Stimulated activated CD8-positive, alpha-beta memory T cell treated with anti-CD3 and anti-CD28 coated beads, Interleukin-4, amount 100 ng/mL, for 4 hours (primary cell): ENCODE measurements at regions not wholly inside any gene's neighbourhood (a gene's known extent, or its start where the extent isn't known, plus 50 kb on each side); places are given as distances from the start of the nearest gene placed in this dataset.

Experiments used
- DNase-seq, 2 donors: peaks; one replicate each; pipeline ENCODE4 v3.0.0-alpha.2; 2020; ENCODE audit warnings: low read depth in 2 of 2, low spot score in 1 of 2

DNA sequence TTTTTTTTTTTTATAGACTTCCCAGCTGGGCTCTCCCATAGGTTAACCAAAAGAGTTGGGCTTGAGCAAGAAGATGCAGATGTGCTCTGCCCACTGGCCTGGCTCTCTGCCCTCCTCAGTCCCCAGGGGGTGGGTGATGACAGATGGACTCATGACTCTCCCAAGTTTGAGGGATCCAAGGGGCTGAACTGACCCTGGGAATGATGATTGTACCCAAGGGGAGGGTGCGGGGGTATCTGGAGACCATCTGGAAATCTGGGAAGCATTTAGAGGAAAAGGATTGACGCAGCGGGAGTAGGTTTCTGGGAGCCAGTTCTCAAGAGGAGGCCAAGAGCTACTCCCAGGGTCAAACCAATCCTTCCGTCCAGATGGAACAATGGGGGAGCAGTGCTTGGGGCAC is 330.8 kb downstream of the CYP26B1 start:
- DNase-seq: no peak

DNA sequence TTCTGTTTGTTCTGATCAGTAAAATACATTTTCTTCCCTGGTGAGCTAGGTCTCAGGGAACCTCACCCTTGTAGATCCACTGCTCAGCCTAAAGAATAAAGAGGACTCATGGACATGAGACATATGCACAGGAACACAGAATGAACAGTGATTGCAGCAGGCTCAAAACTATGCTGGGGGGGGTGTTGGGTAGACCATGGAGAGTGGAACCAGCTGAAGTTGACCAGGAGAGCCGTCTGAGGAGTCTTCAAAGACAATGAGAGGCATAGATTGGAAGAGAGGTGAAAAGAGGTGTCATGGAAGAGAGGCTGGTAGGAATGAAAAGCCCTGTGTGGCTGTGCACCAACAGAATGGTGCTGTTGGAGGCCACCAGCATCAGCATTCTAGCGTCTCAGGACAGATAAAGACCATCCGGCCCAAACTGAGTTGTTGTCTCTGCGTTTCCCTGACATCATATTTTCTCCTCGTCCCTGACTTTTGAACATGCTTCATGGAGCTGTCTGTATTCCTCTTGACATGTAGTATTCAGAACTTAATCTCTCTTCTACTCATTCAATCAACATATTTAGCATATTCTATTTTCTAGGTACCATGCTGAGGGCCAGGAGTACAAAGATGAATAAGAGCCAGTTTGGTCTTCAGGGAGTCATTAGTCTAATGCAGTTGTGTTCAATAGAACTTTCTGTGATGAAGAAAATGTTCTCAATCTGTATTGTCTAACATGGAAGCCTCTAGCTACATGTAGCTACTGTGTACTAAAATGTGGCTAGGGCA is 331.8 kb downstream of the CYP26B1 start:
- DNase-seq: no peak

DNA sequence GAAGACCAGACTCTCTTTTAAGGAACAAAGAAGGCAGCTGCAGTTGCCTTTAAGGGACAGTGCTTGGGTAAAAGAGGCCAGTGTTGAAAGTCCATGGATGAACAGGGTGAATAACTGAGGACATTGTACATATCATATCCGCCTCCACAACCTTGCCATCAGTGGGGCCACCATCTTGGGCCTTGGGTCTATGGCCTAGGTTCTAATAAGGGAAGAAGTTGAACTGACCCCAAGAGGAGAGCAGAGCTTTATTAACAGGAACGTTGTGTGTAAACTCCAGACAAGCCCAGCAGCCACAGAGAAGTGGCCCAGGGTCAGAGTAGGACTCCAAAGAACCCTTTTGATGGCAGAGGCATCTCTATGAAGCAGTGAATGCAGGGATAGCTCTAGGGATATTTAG is 332.8 kb downstream of the CYP26B1 start:
- no peak for DNase-seq

DNA sequence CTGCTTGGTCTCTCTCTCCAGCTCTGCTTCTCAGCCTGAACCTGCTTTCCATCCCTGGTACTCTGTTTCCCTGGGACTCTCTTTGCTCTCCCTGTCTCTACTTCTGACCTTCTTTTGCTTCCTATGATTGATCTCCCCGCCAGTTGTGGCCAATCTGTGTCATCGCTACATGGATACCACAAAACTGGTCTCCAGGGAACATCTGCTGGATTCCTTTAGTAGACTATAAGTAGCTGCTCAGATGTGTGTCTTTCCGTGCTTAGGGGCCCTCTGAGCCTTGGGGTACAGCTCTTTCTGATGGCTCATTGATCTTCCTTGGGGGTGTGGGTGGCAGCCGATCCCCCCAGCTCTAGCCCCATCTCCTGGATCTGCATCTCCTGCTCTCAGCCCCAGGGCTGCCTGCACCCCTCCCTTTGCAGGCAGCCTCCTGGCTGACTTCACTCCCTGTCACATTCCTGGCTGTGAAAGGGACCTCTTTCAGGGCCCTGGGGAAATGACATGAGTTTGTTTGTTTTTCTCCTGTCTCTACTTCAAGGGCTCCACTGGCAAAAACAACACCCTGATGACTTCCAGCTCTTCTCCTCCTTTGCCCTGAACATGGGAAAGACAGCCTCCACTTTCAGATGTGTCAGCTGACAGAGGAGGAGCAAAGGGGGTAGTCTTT is 333.7 kb downstream of the CYP26B1 start:
- DNase-seq: no peak

DNA sequence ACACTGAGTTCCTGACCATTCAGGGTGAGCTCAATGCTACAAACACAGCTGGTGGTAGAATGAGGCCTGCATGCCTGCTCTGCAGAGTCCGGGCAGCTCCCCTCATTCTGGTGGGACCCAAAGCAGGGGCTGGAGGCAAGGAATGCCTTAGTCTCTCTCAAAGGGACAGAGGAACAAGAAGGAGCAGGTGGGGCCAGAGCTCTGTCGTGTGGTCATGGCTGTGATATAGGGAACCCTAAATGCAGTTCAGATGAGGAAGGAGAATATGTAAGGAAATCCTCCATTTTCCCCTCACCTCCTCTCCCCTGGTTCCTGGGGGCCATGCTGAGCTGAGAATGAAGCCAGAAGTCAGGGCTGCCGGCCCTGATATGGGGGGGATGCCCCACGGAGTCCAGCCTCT is 334.3 kb downstream of the CYP26B1 start:
- DNase-seq: no peak

DNA sequence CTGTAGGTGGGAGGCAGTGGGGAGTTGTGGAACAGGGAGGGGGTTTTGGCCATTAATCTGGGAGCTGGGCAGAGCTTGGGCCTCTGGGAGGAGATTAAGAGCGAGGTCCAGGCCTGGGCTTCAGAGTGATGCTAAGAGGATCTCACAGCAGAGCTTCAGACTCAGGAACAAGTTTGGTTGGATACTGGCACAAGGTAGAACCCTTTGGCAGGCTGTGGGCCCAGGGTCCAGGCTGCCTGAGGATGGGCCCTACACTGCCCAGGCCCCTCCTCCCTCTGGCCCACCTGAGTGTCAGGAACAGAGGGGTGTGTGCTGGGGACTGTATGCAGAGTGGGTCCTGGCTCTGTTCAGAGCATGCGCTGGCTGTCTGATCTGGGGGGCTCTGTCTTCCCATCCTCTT is 334.9 kb downstream of the CYP26B1 start:
- DNase-seq: no peak

DNA sequence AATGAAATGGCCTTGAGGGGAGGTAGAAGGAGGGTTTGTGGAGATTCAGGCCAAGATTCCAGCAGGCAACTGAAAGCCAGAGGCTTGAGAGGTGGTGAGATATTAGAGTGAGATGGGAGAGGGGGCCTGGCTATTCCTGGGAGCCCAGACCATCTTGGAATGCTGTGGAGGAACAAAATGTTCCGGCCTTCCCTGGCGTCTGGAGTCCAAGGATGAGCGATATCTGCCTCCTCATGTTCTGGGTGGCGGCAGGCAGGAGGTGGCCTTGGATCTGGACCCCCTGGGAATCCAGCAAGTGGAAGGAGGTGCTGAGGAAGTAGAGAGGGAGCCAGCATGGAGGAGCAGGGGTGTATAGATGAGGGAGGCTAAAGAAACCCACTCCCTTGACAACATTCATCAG is 335.9 kb downstream of the CYP26B1 start:
- no peak for DNase-seq

DNA sequence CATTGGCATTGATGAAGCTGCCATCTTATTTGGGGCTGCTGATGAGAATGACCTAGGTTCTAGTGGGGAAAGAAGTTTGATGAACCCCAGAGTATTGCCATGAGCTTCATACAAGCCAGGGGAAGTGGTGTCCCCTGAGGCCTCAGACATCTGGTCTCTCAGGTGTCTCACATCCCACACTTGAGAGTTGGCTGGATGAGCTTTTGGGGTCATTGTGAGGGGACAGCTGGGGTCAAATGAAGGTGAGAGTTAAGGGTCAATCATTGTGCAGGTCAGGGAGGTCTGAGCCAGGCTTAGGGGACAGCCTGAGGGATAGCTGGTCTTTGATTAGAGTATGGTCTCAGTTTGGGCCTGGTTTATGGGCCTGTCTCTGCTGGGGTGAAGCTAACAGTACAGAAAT is 336.5 kb downstream of the CYP26B1 start:
- DNase-seq: no peak

DNA sequence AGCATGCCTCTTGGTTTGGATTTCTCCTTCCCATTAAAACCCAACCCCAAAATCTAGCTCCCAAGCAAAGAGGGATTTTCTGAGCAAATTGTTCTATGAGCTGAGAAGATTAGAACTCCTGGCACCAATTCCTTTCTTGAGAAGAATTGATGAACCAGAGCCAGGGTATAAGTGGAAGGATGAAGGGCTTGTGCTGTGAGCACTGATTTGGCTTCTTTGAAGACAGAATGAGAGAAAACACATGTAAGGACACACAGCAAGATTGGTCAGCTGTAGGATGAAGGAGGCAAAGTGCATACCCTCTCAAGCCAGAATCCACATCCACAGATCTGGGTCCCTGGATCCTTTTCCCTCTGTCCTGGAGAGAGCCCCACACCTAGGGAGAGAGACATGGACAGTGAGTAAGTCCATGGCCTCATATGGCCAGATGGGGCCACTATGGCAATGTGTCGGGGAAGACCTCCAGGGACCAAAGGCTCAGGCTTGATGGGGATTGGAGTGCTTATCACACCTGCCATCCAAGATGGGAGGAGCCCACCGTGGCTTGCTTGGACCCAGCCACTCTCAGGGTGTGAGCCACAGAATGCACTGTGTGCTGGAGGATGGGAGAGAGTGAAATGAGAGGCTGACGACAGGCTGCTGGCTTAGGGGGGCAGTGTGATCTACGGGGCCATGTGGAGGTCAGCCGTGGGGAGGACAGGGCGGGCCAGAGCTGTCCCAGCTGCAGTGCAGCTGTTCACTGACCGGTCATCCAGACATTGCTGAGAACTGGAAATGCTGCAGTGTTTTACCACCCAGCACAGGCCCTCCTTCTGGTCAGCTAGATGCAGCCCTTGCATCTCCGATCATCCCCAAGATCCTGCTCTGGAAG is 339.8 kb downstream of the CYP26B1 start:
- no peak for DNase-seq

DNA sequence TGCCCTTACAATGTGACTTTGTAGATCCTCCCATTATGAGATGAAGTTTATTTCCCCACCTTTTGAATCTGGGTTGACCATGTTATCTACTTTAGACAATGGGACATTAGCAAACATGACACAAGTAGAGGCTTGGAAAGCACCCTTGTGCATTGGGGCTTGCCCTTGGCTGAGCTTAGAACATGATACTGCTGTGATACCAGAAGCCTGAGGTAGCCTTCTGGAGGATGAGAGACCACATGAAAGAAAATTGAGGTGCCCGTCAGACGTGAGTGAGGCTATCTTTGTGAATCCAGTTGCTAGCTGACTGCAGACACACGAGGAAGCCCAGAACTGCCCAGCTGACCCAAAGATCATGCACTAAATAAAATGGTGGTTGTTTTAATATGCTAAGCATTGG is 341.2 kb downstream of the CYP26B1 start:
- no peak for DNase-seq

DNA sequence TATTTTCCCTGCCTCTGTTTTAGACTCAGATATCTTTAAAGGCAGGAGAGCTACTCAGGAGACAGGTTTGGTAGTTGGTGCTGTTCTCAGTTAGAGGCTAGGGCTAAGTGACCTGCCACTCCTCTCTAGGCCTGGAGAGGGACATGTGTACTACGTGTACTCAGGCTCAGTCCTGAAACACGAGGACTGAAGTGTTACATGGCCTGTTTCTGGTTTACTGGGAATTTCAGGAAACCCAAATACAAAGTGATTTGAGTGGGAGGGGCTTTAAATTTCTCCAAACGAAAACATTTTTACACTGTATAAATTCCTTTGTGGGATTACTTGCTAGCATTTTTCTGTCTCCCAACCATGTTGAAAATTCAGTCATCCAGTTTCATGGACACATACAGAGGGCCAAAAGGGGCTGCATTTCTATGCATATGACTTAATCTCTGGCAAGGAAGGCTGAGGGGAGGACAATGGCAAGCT is 343.3 kb downstream of the CYP26B1 start:
- no peak for DNase-seq

DNA sequence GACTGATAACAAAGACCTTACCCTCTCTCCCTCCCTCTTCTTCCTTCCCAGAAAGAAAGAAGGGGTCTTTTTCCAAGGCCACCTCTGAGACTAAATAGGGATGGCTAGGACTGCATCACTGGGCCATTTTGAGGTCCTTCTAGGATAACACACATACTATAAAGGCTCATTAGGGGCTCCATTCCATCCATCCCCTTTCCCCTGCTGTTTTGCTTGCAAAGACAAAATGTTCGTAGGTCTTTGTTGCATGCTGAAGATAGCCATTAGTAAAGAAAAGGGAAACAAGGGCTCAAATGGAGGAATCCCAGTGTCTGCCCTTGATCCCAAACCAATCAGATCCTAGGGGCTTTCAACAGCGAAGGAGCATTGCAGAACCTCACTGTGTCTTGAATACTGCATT is 344.3 kb downstream of the CYP26B1 start:
- no peak for DNase-seq

DNA sequence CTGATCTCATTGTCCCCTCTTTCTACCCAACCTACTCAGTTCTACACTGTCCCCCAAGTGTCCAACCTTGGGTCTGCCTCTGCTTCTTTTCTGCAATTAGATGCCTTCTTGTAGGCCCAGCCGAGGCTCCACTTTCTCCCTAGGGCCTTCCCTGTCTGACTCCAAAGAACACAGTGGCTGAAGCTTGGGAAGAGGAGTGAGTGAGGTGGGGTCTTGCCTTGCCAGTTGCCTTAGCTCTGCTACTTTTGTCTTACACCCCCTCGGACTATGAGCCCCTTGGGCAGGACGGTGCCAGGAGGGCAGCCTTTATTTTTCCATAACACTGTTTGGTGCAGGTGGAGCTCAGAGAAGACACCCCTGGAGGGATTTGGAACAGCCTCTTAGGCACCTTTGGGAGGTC is 345.1 kb downstream of the CYP26B1 start:
- DNase-seq: no peak

DNA sequence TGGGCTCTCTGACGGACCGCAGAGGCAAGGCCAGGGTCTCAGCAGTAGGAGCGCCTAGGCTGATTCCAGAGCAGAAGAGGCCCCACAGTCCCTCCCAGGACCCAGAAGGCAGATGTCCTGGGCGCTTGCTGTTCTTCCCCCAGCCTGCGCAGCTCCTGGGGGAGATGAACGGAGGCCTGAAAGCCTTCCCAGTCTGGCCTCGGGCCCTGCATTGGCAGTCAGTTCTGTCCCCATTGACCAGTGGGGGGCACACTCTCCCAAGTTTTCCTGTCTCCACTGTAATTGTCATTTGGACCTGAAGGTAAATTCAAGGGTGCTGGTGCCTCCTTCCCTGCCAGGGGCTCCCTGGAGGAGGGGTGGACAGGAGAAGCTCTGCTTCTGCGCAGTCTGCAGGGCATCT is 345.7 kb downstream of the CYP26B1 start:
- no peak for DNase-seq

DNA sequence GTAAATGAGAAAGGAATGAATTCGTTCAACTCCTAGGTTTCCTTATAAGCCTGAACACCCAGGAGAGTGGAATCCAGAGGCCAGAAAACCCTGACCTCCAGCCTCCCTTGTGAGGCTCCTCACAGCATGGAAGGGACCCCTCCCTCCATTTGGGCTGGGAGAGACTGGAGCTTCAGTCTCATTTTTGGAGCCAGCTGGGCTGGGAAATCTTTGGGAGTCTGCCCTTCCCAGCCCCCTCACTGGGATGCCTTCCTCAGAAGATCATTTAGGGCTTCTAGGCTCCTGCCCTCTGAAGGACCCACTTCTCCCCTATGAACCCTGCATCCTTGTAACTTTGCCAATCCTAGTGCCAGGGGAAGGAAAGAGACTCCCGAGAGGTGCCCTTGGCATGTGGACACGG is 346.1 kb downstream of the CYP26B1 start:
- DNase-seq: no peak

DNA sequence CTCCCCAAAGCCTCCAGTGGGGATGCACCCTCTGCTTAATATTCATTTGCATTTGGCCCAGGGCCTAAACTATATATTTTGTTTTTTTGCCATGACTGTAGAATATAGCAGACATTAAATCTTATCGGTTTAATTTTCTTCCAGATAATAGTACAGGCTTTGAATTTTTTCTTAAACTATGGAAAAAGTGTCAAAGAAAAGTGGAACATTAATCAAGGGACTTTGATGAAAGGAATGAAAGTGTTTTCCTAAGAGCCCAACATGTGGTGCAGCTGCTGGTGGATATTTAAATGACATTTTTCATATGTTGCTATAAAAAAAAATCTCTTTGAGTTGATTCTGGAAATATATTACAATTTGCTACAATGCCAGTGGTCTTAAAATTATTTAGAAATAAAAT is 346.8 kb downstream of the CYP26B1 start:
- DNase-seq: no peak

DNA sequence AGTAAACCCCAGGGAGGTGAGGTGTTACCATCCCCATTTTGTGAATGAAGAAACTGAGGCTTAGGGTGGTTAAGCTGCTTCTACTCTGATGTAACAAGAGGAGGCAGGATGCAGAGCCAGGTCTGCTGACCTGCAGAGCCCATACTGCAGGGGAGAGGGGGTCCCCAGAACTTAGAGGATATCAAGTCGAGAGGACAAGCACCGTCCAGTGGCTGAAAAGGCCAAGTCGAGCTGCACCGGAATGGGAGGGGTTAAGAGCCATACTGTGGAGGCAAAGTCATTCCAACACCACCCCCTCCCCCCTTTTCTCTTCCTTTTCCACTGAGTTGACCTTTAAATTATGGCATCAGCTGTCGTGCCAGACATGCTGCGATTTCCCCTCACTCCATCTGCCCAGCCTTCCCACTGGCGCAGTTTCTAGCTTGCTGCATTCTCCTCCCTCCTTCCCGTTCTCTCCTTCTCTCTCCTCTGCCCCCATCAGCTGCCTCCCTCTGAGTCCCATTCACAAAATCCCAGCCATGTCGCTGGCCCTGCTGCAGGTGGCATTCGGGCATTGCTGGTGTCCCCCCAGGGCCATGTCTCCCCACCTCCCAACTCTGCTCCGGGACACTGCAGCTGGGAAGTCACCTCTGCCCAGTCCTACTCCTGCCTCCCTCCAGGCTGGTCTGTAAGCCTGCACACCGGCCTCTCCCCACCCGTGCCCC is 346.9 kb downstream of the DYSF start:
- DNase-seq: no peak

DNA sequence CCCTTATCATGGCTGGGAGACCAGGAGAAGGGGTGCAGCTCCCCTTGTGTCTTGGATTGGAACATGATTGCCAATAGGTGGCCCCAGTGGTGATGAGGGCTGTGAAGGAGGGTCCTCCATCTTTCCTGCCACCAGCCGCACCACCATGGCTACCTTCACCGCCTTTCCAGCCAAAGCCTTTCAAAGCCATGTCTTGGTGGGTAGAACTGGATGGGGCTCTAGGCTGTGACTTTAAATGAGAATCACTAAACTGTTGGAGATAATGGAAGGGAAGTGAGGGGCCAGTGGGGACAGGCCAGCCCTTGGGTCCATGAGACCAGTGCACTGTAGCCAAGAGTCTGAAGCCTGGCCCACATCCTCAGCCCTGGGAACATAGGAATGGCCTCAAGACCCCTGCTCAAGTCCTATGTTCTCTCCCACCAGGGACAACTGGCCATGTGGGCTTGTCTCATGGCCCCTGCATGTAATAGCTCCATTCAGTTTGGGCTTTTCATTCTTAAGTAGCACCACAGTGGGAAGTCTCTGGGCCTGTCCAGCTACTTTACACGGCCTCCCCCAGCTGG is 345.7 kb downstream of the DYSF start:
- DNase-seq: no peak

DNA sequence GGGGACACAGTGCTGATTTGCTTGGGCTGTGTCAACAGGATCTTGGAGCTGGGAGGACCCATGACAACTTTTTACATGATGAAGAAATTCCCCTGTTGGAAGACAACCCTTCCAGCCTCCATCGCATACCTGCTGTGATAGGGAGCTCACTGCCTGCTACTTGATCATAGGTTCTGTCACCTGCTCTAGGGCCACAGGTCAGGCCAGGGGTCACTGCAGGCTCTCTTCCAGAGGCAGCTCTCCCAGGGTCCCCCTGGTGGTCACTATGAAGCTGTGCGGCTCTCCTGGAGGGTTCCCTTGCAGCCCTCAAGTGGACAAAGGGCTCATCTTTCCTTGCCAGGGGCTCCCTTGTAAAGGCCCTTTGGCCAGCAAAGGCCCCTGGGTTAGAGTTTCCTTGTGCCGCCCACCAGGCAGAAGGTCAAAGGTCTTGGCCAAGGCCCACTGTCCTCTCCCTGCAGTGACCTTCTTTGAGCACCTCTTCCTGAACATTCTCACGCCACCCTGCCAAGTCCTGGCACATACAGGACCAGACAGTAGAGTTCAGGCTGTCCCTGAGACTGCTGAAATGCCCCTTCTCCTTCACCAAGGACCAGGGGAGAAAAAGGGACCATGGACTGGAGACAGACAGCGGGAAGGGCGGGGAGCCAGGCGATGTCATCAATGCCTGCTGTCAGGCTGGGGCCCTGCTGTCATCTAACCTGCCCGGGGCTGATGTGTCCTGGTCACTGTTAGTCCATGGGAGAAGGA is 345.1 kb downstream of the DYSF start:
- no peak for DNase-seq
